GM12878 (cell line): ENCODE measurements at regions not wholly inside any gene's neighbourhood (a gene's known extent, or its start where the extent isn't known, plus 50 kb on each side); places are given as distances from the start of the nearest gene placed in this dataset.

Experiments used
- BHLHE40 ChIP-seq, 2 experiments: fragments of 450-650 bp in 1 of 2; IDR thresholded peaks; 2 replicates each; pipeline ENCODE4 v1.6.1; 2011 to 2017; ENCODE audit warnings: low read depth in 2 of 2, borderline replicate concordance in 1 of 2, improper control_type of control experiment in 1 of 2, low read length in 1 of 2, mild to moderate bottlenecking in 1 of 2
- HCFC1 ChIP-seq: fragments of 150-350 bp; IDR thresholded peaks from 2 replicates; pipeline ENCODE4 v1.6.1; 2014; ENCODE audit warnings: low read length
- NFYB ChIP-seq: IDR thresholded peaks from 2 replicates; pipeline ENCODE4 v1.6.1; 2011; ENCODE audit warnings: low read depth, mild to moderate bottlenecking, low read length, improper control_type of control experiment, moderate library complexity; ENCODE audit not compliant: insufficient read depth
- RFX5 ChIP-seq: IDR thresholded peaks from 2 replicates; pipeline ENCODE4 v1.6.1; 2011; ENCODE audit warnings: low read depth, low read length, improper control_type of control experiment
- SPI1 ChIP-seq: IDR thresholded peaks from 2 replicates; pipeline ENCODE4 v1.6.1; 2011; ENCODE audit warnings: low read depth, mild to moderate bottlenecking, low read length, moderate library complexity, borderline replicate concordance; ENCODE audit not compliant: insufficient read depth
- SUZ12 ChIP-seq: fragments of 200-600 bp; sonication (generic); IDR thresholded peaks from one replicate; pipeline ENCODE4 v1.6.1; 2018; ENCODE audit warnings: antibody characterized with exemption, mild to moderate bottlenecking; ENCODE audit not compliant: unreplicated experiment
- TF ChIP-seq, protein P1 (sequence below): fragments of 450-650 bp; IDR thresholded peaks from 2 replicates; pipeline ENCODE4 v1.6.1; 2017; ENCODE audit warnings: low read depth, mild to moderate bottlenecking, moderate library complexity
- TF ChIP-seq, protein P2 (sequence below): fragments of 450-650 bp; IDR thresholded peaks from 2 replicates; pipeline ENCODE4 v1.6.1; 2018; ENCODE audit warnings: borderline replicate concordance, mild to moderate bottlenecking; ENCODE audit not compliant: partially characterized antibody

DNA sequence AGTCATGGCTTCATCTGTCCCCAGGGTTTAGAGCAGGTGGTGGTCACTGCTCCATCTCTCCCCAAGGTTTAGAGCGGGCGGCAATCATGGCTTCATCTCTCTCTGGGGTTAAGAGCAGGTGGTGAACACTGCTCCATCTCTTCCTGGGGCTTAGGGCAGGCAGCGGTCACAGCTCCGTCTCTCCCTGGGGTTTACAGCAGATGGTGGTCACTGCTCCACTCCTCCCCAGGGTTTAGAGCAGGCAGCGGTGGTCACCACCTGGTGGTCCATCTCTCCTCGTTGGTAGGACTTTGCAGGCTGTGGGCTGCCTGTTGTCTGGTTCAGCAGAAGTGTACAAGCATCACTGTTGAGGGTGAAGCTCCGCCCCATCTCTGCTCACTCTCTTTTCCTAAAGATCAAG is 52.8 kb upstream of the ARHGEF7 start (continued):
- TF ChIP-seq, protein P1, sequence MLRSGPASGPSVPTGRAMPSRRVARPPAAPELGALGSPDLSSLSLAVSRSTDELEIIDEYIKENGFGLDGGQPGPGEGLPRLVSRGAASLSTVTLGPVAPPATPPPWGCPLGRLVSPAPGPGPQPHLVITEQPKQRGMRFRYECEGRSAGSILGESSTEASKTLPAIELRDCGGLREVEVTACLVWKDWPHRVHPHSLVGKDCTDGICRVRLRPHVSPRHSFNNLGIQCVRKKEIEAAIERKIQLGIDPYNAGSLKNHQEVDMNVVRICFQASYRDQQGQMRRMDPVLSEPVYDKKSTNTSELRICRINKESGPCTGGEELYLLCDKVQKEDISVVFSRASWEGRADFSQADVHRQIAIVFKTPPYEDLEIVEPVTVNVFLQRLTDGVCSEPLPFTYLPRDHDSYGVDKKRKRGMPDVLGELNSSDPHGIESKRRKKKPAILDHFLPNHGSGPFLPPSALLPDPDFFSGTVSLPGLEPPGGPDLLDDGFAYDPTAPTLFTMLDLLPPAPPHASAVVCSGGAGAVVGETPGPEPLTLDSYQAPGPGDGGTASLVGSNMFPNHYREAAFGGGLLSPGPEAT, result no peak
- TF ChIP-seq SUZ12 (no peak), BHLHE40 (IDR thresholded peaks at IDR 0.05; ENCODE audit: borderline replicate concordance in 1 of 2, low read depth in 2 of 2, low read length in 1 of 2) (no peak), RFX5 (no peak), NFYB (no peak), HCFC1 (no peak), SPI1 (no peak)
- TF ChIP-seq, protein P2, sequence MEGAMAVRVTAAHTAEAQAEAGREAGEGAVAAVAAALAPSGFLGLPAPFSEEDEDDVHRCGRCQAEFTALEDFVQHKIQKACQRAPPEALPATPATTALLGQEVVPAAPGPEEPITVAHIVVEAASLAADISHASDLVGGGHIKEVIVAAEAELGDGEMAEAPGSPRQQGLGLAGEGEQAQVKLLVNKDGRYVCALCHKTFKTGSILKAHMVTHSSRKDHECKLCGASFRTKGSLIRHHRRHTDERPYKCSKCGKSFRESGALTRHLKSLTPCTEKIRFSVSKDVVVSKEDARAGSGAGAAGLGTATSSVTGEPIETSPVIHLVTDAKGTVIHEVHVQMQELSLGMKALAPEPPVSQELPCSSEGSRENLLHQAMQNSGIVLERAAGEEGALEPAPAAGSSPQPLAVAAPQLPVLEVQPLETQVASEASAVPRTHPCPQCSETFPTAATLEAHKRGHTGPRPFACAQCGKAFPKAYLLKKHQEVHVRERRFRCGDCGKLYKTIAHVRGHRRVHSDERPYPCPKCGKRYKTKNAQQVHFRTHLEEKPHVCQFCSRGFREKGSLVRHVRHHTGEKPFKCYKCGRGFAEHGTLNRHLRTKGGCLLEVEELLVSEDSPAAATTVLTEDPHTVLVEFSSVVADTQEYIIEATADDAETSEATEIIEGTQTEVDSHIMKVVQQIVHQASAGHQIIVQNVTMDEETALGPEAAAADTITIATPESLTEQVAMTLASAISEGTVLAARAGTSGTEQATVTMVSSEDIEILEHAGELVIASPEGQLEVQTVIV, result no peak
